GM10248 (cell line): ENCODE measurements at regions not wholly inside any gene's neighbourhood (a gene's known extent, or its start where the extent isn't known, plus 50 kb on each side); places are given as distances from the start of the nearest gene placed in this dataset.

Experiments used
- CTCF ChIA-PET: fragments of 300-600 bp; sonication (Branson Sonifier 250); formaldehyde crosslinking; extraction: SDS; loops from one replicate; lab custom pipeline; 2021; ENCODE audit warnings: antibody characterized with exemption; lab: Yijun Ruan, JAX
- POLR2A ChIA-PET: fragments of 350-650 bp; sonication (Branson Sonifier 250); formaldehyde crosslinking; extraction: SDS; loops from one replicate; lab custom pipeline; 2020; ENCODE audit warnings: antibody characterized with exemption; lab: Yijun Ruan, JAX
- DNase-seq: peaks from one replicate; pipeline ENCODE4 v3.0.0; 2012; ENCODE audit errors: extremely low spot score
- TF ChIP-seq, protein P1 (sequence below): IDR thresholded peaks from 2 replicates; pipeline ENCODE4 v1.5.1; 2012; ENCODE audit warnings: mild to moderate bottlenecking, low read depth; ENCODE audit errors: extremely low read depth, missing control alignments, control extremely low read depth

- CTCF ChIA-PET = interaction anchor here (1.3 to 1.7 kb wide), 2 partner anchors 13 to 19 kb away, joined by 4 to 6 read pairs; no protein-coding TSS in a partner anchor
- TF ChIP-seq, protein P1, sequence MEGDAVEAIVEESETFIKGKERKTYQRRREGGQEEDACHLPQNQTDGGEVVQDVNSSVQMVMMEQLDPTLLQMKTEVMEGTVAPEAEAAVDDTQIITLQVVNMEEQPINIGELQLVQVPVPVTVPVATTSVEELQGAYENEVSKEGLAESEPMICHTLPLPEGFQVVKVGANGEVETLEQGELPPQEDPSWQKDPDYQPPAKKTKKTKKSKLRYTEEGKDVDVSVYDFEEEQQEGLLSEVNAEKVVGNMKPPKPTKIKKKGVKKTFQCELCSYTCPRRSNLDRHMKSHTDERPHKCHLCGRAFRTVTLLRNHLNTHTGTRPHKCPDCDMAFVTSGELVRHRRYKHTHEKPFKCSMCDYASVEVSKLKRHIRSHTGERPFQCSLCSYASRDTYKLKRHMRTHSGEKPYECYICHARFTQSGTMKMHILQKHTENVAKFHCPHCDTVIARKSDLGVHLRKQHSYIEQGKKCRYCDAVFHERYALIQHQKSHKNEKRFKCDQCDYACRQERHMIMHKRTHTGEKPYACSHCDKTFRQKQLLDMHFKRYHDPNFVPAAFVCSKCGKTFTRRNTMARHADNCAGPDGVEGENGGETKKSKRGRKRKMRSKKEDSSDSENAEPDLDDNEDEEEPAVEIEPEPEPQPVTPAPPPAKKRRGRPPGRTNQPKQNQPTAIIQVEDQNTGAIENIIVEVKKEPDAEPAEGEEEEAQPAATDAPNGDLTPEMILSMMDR = no peak
- DNase-seq = no peak
- POLR2A ChIA-PET = no interaction called here
Observed at GRCh38 chr16:60458255-60458654, 1578.0 kb downstream of the CDH8 start.

GRCh38 chr16:60452646-60453045 is 1583.6 kb downstream of the CDH8 start:
- no peak for DNase-seq
- POLR2A ChIA-PET = no interaction called here
- CTCF ChIA-PET = no interaction called here
- TF ChIP-seq, protein P1 = no peak

GRCh38 chr16:60438894-60439293 is 1597.3 kb downstream of the CDH8 start:
- TF ChIP-seq, protein P1 = no peak
- CTCF ChIA-PET = interaction anchor here (1.6 kb wide), 1 partner anchor 19 kb away, joined by 4 read pairs; no protein-coding TSS in a partner anchor
- POLR2A ChIA-PET = no interaction called here
- no peak for DNase-seq

GRCh38 chr16:60432472-60432871 is 1603.8 kb downstream of the CDH8 start:
- no peak for DNase-seq
- TF ChIP-seq, protein P1 = no peak
- CTCF ChIA-PET = interaction anchor here (0.9 to 1.4 kb wide), 3 partner anchors 9 to 16 kb away, joined by 3 to 4 read pairs (median 3); no protein-coding TSS in a partner anchor
- POLR2A ChIA-PET = no interaction called here

DNA sequence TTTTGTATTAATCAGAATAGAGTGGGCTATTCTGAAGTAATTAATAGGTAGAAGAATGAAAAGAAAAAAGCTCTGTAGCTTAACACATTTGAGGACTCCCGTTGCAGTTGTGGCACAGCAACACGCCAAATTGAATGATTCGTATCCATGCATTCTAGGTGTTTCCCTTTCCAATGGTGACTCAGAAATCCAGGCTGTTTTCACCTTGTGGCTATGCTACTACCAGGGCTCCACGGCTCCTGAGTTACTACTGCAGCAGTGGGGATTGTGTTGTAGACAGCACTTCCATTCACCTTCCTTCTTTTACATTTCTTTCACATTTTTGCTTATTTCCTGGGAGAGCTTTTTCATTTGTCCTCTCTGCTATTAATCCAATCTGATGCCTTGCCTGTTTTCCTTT is 1616.4 kb downstream of the CDH8 start:
- DNase-seq = no peak
- CTCF ChIA-PET = no interaction called here
- POLR2A ChIA-PET = no interaction called here
- TF ChIP-seq, protein P1 = no peak

GRCh38 chr16:60414613-60415012 is 1621.6 kb downstream of the CDH8 start:
- no peak for DNase-seq
- TF ChIP-seq, protein P1 = no peak
- CTCF ChIA-PET = no interaction called here
- POLR2A ChIA-PET = no interaction called here
